SK-N-SH treated with all-trans-retinoic acid at 6 μM for 48 hours (cell line): ENCODE measurements at regions not wholly inside any gene's neighbourhood (a gene's known extent, or its start where the extent isn't known, plus 50 kb on each side); places are given as distances from the start of the nearest gene placed in this dataset.

Experiments
- ATAC-seq: fragments of 200-7000 bp; cut with Tn5 transposase; 3 replicates; pipeline ENCODE4 v1.9.1; 2020; ENCODE audit warnings: mild to moderate bottlenecking, moderate library complexity
- ARNTL ChIP-seq: fragments of 450-650 bp; formaldehyde crosslinking; IDR thresholded peaks from 2 replicates; pipeline ENCODE4 v1.5.0; 2020; ENCODE audit warnings: low read depth, mild to moderate bottlenecking, moderate library complexity, borderline replicate concordance
- BACH2 ChIP-seq: fragments of 250-450 bp; sonication (Bioruptor Pico); IDR thresholded peaks from 2 replicates; pipeline ENCODE4 v1.9.0; 2021; ENCODE audit warnings: mild to moderate bottlenecking, borderline replicate concordance
- CSDC2 ChIP-seq: fragments of 250-450 bp; sonication (Bioruptor Pico); IDR thresholded peaks from 2 replicates; pipeline ENCODE4 v1.5.0; 2020; ENCODE audit warnings: mild to moderate bottlenecking, moderate library complexity
- ESRRG ChIP-seq: fragments of 250-450 bp; sonication (Bioruptor Pico); IDR thresholded peaks from 2 replicates; pipeline ENCODE4 v1.6.1; 2021; ENCODE audit warnings: mild to moderate bottlenecking
- GLIS3 ChIP-seq: fragments of 250-450 bp; sonication (Bioruptor Pico); IDR thresholded peaks from 2 replicates; pipeline ENCODE4 v1.5.0; 2020; ENCODE audit warnings: mild to moderate bottlenecking, moderate library complexity
- ISL1 ChIP-seq: fragments of 250-450 bp; sonication (Bioruptor Pico); IDR thresholded peaks from 2 replicates; pipeline ENCODE4 v2.1.2; 2022; ENCODE audit warnings: mild to moderate bottlenecking, moderate library complexity
- RARB ChIP-seq: fragments of 250-450 bp; sonication (Bioruptor Pico); IDR thresholded peaks from 2 replicates; pipeline ENCODE4 v1.8.0; 2021; ENCODE audit warnings: mild to moderate bottlenecking, moderate library complexity
- SNAI2 ChIP-seq: fragments of 250-450 bp; sonication (Bioruptor Pico); IDR thresholded peaks from 2 replicates; pipeline ENCODE4 v1.5.0; 2020; ENCODE audit warnings: mild to moderate bottlenecking, moderate library complexity
- TCF4 ChIP-seq: fragments of 250-450 bp; sonication (Bioruptor Pico); IDR thresholded peaks from 2 replicates; pipeline ENCODE4 v1.8.0; 2021; ENCODE audit warnings: mild to moderate bottlenecking, moderate library complexity, borderline replicate concordance
- TOX ChIP-seq: fragments of 250-450 bp; sonication (Bioruptor Pico); IDR thresholded peaks from 2 replicates; pipeline ENCODE4 v1.8.0; 2021; ENCODE audit warnings: mild to moderate bottlenecking, moderate library complexity, borderline replicate concordance
- ZC3H10 ChIP-seq: fragments of 250-450 bp; sonication (Bioruptor Pico); IDR thresholded peaks from 2 replicates; pipeline ENCODE4 v1.5.1; 2021; ENCODE audit warnings: mild to moderate bottlenecking, moderate library complexity
- ZFP3 ChIP-seq: fragments of 250-450 bp; sonication (Bioruptor Pico); IDR thresholded peaks from 2 replicates; pipeline ENCODE4 v1.5.0; 2020; ENCODE audit warnings: mild to moderate bottlenecking, moderate library complexity
- ZNF565 ChIP-seq: fragments of 450-650 bp; formaldehyde crosslinking; conservative IDR thresholded peaks from 2 replicates; pipeline ENCODE4 v1.5.0; 2020; ENCODE audit warnings: low read depth, mild to moderate bottlenecking, moderate library complexity
- ZNF70 ChIP-seq: fragments of 450-650 bp; formaldehyde crosslinking; IDR thresholded peaks from 2 replicates; pipeline ENCODE4 v1.5.0; 2020; ENCODE audit warnings: mild to moderate bottlenecking, moderate library complexity
- ZNF8 ChIP-seq: fragments of 450-650 bp; formaldehyde crosslinking; IDR thresholded peaks from 2 replicates; pipeline ENCODE4 v1.5.0; 2020; ENCODE audit warnings: mild to moderate bottlenecking, moderate library complexity
- TF ChIP-seq, protein P1 (sequence below): fragments of 250-450 bp; sonication (Bioruptor Pico); IDR thresholded peaks from 2 replicates; pipeline ENCODE4 v1.8.0; 2020; ENCODE audit warnings: mild to moderate bottlenecking, moderate library complexity, borderline replicate concordance
- TF ChIP-seq, protein P2 (sequence below): fragments of 250-450 bp; sonication (Bioruptor Pico); IDR thresholded peaks from 2 replicates; pipeline ENCODE4 v1.5.1; 2021; ENCODE audit warnings: mild to moderate bottlenecking, moderate library complexity
- TF ChIP-seq, protein P3 (sequence below): fragments of 250-450 bp; sonication (Bioruptor Pico); IDR thresholded peaks from 2 replicates; pipeline ENCODE4 v1.5.0; 2020; ENCODE audit warnings: mild to moderate bottlenecking, moderate library complexity
- TF ChIP-seq, protein P4 (sequence below): fragments of 250-450 bp; sonication (Bioruptor Pico); IDR thresholded peaks from 2 replicates; pipeline ENCODE4 v1.8.0; 2021; ENCODE audit warnings: low read depth, mild to moderate bottlenecking, moderate library complexity, borderline replicate concordance

GRCh38 chr2:7133521-7133920 is 216.3 kb downstream of the RNF144A start:
- TF ChIP-seq, protein P1, sequence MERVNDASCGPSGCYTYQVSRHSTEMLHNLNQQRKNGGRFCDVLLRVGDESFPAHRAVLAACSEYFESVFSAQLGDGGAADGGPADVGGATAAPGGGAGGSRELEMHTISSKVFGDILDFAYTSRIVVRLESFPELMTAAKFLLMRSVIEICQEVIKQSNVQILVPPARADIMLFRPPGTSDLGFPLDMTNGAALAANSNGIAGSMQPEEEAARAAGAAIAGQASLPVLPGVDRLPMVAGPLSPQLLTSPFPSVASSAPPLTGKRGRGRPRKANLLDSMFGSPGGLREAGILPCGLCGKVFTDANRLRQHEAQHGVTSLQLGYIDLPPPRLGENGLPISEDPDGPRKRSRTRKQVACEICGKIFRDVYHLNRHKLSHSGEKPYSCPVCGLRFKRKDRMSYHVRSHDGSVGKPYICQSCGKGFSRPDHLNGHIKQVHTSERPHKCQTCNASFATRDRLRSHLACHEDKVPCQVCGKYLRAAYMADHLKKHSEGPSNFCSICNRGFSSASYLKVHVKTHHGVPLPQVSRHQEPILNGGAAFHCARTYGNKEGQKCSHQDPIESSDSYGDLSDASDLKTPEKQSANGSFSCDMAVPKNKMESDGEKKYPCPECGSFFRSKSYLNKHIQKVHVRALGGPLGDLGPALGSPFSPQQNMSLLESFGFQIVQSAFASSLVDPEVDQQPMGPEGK (CRISPR knock-in tag) = no peak
- TF ChIP-seq ZC3H10 (CRISPR knock-in tag) = no peak
- TF ChIP-seq RARB (CRISPR knock-in tag) = no peak
- TF ChIP-seq GLIS3 (CRISPR knock-in tag) = no peak
- no peak for TF ChIP-seq TOX (CRISPR knock-in tag)
- no peak for TF ChIP-seq ZNF70 (CRISPR knock-in tag)
- no peak for TF ChIP-seq ESRRG (CRISPR knock-in tag)
- TF ChIP-seq, protein P2, sequence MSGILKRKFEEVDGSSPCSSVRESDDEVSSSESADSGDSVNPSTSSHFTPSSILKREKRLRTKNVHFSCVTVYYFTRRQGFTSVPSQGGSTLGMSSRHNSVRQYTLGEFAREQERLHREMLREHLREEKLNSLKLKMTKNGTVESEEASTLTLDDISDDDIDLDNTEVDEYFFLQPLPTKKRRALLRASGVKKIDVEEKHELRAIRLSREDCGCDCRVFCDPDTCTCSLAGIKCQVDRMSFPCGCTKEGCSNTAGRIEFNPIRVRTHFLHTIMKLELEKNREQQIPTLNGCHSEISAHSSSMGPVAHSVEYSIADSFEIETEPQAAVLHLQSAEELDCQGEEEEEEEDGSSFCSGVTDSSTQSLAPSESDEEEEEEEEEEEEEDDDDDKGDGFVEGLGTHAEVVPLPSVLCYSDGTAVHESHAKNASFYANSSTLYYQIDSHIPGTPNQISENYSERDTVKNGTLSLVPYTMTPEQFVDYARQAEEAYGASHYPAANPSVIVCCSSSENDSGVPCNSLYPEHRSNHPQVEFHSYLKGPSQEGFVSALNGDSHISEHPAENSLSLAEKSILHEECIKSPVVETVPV = no peak
- TF ChIP-seq, protein P3, sequence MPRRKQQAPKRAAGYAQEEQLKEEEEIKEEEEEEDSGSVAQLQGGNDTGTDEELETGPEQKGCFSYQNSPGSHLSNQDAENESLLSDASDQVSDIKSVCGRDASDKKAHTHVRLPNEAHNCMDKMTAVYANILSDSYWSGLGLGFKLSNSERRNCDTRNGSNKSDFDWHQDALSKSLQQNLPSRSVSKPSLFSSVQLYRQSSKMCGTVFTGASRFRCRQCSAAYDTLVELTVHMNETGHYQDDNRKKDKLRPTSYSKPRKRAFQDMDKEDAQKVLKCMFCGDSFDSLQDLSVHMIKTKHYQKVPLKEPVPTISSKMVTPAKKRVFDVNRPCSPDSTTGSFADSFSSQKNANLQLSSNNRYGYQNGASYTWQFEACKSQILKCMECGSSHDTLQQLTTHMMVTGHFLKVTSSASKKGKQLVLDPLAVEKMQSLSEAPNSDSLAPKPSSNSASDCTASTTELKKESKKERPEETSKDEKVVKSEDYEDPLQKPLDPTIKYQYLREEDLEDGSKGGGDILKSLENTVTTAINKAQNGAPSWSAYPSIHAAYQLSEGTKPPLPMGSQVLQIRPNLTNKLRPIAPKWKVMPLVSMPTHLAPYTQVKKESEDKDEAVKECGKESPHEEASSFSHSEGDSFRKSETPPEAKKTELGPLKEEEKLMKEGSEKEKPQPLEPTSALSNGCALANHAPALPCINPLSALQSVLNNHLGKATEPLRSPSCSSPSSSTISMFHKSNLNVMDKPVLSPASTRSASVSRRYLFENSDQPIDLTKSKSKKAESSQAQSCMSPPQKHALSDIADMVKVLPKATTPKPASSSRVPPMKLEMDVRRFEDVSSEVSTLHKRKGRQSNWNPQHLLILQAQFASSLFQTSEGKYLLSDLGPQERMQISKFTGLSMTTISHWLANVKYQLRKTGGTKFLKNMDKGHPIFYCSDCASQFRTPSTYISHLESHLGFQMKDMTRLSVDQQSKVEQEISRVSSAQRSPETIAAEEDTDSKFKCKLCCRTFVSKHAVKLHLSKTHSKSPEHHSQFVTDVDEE (CRISPR knock-in tag) = no peak
- no peak for TF ChIP-seq CSDC2 (CRISPR knock-in tag)
- TF ChIP-seq ZNF565 (CRISPR knock-in tag) = no peak
- no peak for TF ChIP-seq SNAI2 (CRISPR knock-in tag)
- no peak for TF ChIP-seq ZFP3 (CRISPR knock-in tag)
- no peak for TF ChIP-seq ZNF8 (CRISPR knock-in tag)
- peak; percentile 96 for ATAC-seq

DNA sequence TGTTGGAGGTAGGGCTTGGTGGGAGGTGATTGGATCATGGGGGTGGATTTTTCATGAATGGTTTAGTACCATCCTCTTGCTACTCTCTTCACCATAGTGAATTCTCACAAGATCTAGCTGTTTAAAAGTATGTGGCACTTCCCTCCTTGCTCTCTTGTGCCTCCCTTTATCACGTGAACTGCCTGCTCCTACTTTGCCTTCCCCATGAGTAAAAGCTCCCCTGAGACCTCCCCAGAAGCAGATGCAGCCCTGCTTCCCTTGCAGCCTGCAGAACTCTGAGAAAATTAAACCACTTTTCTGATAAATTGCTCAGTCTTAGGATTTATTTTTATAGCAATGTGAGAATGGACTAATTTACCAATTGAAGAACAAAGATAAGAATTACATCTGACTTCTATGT is 223.1 kb downstream of the RNF144A start:
- TF ChIP-seq BACH2 (CRISPR knock-in tag) (no peak), ZC3H10 (CRISPR knock-in tag) (no peak), ESRRG (CRISPR knock-in tag) (no peak), RARB (CRISPR knock-in tag) (no peak), TOX (CRISPR knock-in tag) (no peak), ZNF565 (CRISPR knock-in tag) (no peak), CSDC2 (CRISPR knock-in tag) (no peak), ZFP3 (CRISPR knock-in tag) (no peak)
- TF ChIP-seq, protein P3 (CRISPR knock-in tag) = no peak
- TF ChIP-seq, protein P2 = no peak
- no peak for ATAC-seq

DNA sequence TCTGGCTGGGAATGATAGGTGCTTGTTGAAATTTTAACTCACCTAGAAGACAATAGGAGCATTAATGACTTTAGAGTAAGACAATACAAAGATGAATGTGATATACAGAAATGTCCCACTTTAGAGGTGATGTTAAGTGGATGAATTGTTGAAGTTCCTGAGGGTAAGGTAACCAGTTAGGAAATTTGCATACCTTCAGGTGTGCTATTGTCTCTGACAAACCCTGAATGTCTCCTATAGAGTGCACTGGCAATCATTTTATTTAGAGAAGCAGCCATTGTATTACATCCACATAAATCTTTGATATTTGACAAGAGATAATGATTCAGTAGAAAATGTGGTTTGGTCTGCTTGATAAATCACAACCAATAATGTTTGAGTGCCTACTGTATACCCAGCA is 228.5 kb downstream of the RNF144A start:
- TF ChIP-seq GLIS3 (CRISPR knock-in tag) (no peak), ISL1 (no peak), ESRRG (CRISPR knock-in tag) (no peak), ARNTL (CRISPR knock-in tag) (no peak), ZNF70 (CRISPR knock-in tag) (no peak)

DNA sequence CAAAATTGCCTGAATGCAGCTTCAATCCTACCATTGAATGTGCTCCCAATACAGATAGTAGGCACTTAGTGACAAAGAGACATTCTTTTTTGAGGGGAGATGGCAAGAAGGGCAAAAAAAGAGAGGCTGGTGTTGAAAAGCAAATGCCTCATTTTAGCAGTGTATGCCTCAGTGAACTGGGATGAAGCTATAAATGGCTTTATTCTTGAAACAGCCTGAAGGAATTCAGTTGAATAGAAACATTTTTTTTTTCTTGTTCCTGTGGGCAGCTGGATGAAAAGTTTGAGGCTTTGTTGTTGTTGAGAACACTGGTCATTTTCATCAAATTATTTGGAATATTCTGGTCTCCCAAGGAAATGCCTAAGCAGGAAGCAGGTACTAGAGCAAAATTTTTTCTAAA is 228.9 kb downstream of the RNF144A start:
- no peak for ATAC-seq
- TF ChIP-seq, protein P1 (CRISPR knock-in tag) = no peak
- TF ChIP-seq ZFP3 (CRISPR knock-in tag) (no peak), ZNF70 (CRISPR knock-in tag) (no peak), GLIS3 (CRISPR knock-in tag) (no peak), ZC3H10 (CRISPR knock-in tag) (no peak), ZNF565 (CRISPR knock-in tag) (no peak), TCF4 (CRISPR knock-in tag) (no peak), ZNF8 (CRISPR knock-in tag) (no peak)
- TF ChIP-seq, protein P4, sequence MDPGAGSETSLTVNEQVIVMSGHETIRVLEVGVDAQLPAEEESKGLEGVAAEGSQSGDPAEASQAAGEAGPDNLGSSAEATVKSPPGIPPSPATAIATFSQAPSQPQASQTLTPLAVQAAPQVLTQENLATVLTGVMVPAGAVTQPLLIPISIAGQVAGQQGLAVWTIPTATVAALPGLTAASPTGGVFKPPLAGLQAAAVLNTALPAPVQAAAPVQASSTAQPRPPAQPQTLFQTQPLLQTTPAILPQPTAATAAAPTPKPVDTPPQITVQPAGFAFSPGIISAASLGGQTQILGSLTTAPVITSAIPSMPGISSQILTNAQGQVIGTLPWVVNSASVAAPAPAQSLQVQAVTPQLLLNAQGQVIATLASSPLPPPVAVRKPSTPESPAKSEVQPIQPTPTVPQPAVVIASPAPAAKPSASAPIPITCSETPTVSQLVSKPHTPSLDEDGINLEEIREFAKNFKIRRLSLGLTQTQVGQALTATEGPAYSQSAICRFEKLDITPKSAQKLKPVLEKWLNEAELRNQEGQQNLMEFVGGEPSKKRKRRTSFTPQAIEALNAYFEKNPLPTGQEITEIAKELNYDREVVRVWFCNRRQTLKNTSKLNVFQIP (CRISPR knock-in tag) = no peak

More for the DNA sequence above, 228.5 kb downstream of the RNF144A start:
- ATAC-seq = no peak
